GM20000 (cell line): ENCODE measurements at regions not wholly inside any gene's neighbourhood (a gene's known extent, or its start where the extent isn't known, plus 50 kb on each side); places are given as distances from the start of the nearest gene placed in this dataset.

ENCODE experiments used
- DNase-seq: peaks from one replicate; pipeline ENCODE4 v3.0.0; 2012; ENCODE audit warnings: low spot score
- CTCF ChIP-seq: IDR thresholded peaks from 2 replicates; pipeline ENCODE4 v1.5.1; 2012; ENCODE audit warnings: mild to moderate bottlenecking, control low read depth; ENCODE audit errors: extremely low read depth, missing control alignments

GRCh38 chr15:97194750-97195149 is 765.8 kb upstream of the ARRDC4 start:
- no peak for DNase-seq
- TF ChIP-seq CTCF = no peak

GRCh38 chr15:97196048-97197014 is 764.2 kb upstream of the ARRDC4 start:
- no peak for DNase-seq
- no peak for TF ChIP-seq CTCF

- TF ChIP-seq CTCF = no peak
- DNase-seq = no peak
Observed at GRCh38 chr15:97199393-97200051, 761.0 kb upstream of the ARRDC4 start.

- no peak for DNase-seq
- TF ChIP-seq CTCF = no peak
Observed at GRCh38 chr15:97200161-97200560, 760.3 kb upstream of the ARRDC4 start.

- TF ChIP-seq CTCF = no peak
- DNase-seq = no peak
Observed at GRCh38 chr15:97210277-97210676, 750.2 kb upstream of the ARRDC4 start.

GRCh38 chr15:97215629-97216028 is 744.9 kb upstream of the ARRDC4 start:
- TF ChIP-seq CTCF = no peak
- no peak for DNase-seq

GRCh38 chr15:97224191-97224641 is 736.3 kb upstream of the ARRDC4 start:
- DNase-seq = no peak

More at GRCh38 chr15:97224191-97224641, 736.3 kb upstream of the ARRDC4 start:
- TF ChIP-seq CTCF = no peak
